H1 (cell line): ENCODE measurements at regions not wholly inside any gene's neighbourhood (a gene's known extent, or its start where the extent isn't known, plus 50 kb on each side); places are given as distances from the start of the nearest gene placed in this dataset.
"Not testable (repeated sequence)": the region's sequence is repeated elsewhere in the genome, so short reads cannot be mapped to it uniquely, and the experiment has no call there.

Source experiments
- CTCF ChIA-PET: fragments of 300-600 bp; sonication (Branson Sonifier 250); formaldehyde crosslinking; loops from one replicate; lab custom pipeline; 2021; ENCODE audit not compliant: partially characterized antibody; lab: Charles Lee
- POLR2A ChIA-PET: fragments of 300-600 bp; sonication (Branson Sonifier 250); formaldehyde crosslinking; loops from one replicate; lab custom pipeline; 2021; ENCODE audit warnings: inconsistent platforms; ENCODE audit not compliant: partially characterized antibody; lab: Charles Lee
- DNase-seq, 2 experiments: peaks; one replicate each; pipeline versions ENCODE4 v3.0.0 to v3.0.0-alpha.2; 2010 to 2022; ENCODE audit warnings: low spot score in 2 of 2, low read depth in 1 of 2, mixed read lengths in 1 of 2
- FAIRE-seq: peaks from 2 replicates; lab custom pipeline; 2011; peaks lifted over from hg19 to GRCh38; lab: Jason Lieb, UNC
- H2AFZ ChIP-seq: 2 replicates; pipeline ENCODE4 v1.8.1; 2012; ENCODE audit warnings: low read length, inconsistent platforms
- H2AK5ac ChIP-seq: 2 replicates; pipeline ENCODE4 v1.6.1; 2013; ENCODE audit warnings: low read depth, low read length
- H2BK120ac ChIP-seq: replicated peaks from 2 replicates; pipeline ENCODE3; 2013; ENCODE audit warnings: low read depth, low read length, inconsistent platforms
- H2BK12ac ChIP-seq: 2 replicates; pipeline ENCODE4 v1.6.1; 2013; ENCODE audit warnings: low read depth, low read length
- H2BK15ac ChIP-seq: 2 replicates; pipeline ENCODE4 v1.6.1; 2013; ENCODE audit warnings: low read length
- H2BK20ac ChIP-seq: 2 replicates; pipeline ENCODE4 v1.6.1; 2013; ENCODE audit warnings: low read length
- H2BK5ac ChIP-seq: 2 replicates; pipeline ENCODE4 v1.6.1; 2013; ENCODE audit warnings: low read depth, low read length
- H3K14ac ChIP-seq: 2 replicates; pipeline ENCODE4 v1.6.1; 2013; ENCODE audit warnings: inconsistent platforms; ENCODE audit not compliant: insufficient read length
- H3K18ac ChIP-seq: 2 replicates; pipeline ENCODE4 v1.6.1; 2013; ENCODE audit warnings: low read length; ENCODE audit errors: extremely low read depth
- H3K23ac ChIP-seq: 2 replicates; pipeline ENCODE4 v1.6.1; 2013; ENCODE audit warnings: inconsistent platforms; ENCODE audit not compliant: insufficient read length
- H3K23me2 ChIP-seq: 2 replicates; pipeline ENCODE4 v1.6.1; 2013; ENCODE audit warnings: low read depth, low read length
- H3K27ac ChIP-seq: 2 replicates; pipeline ENCODE4 v1.6.1; 2011; ENCODE audit warnings: low read depth, low read length, inconsistent platforms
- H3K27me3 ChIP-seq, 4 experiments: replicated peaks in 1 of 4; 1 replicate in 1 of 4; 2 replicates in 3 of 4; pipeline versions ENCODE4 v1.6.1 to v1.8.1; 2011 to 2013; ENCODE audit warnings: low read length in 3 of 4, mild to moderate bottlenecking in 3 of 4, inconsistent platforms in 2 of 4, mixed read lengths in 2 of 4, moderate library complexity in 1 of 4; ENCODE audit not compliant: control insufficient read depth in 3 of 4, insufficient read depth in 3 of 4; ENCODE audit errors: extremely low read depth in 1 of 4
- H3K36me3 ChIP-seq, 4 experiments: 2 replicates each; pipeline versions ENCODE4 v1.6.1 to v1.8.1; 2011 to 2013; ENCODE audit warnings: mild to moderate bottlenecking in 4 of 4, low read length in 3 of 4, moderate library complexity in 2 of 4, control low read depth in 1 of 4, inconsistent platforms in 1 of 4; ENCODE audit not compliant: insufficient read depth in 4 of 4, control insufficient read depth in 2 of 4
- H3K4ac ChIP-seq: replicated peaks from 2 replicates; pipeline ENCODE3; 2013; ENCODE audit warnings: low read length, low read depth, mixed read lengths, inconsistent platforms; ENCODE audit not compliant: insufficient read length
- H3K4me1 ChIP-seq, 4 experiments: replicated peaks in 1 of 4; 1 replicate in 1 of 4; 2 replicates in 3 of 4; pipeline versions ENCODE4 v1.6.1 to v1.8.1; 2011 to 2013; ENCODE audit warnings: low read length in 3 of 4, inconsistent platforms in 2 of 4, mixed read lengths in 1 of 4; ENCODE audit not compliant: insufficient read depth in 4 of 4, control insufficient read depth in 3 of 4
- H3K4me2 ChIP-seq, 2 experiments: 2 replicates each; pipeline versions ENCODE4 v1.6.1 to v1.8.1; 2011 to 2013; ENCODE audit warnings: low read depth in 2 of 2, low read length in 2 of 2, control low read depth in 1 of 2, inconsistent platforms in 1 of 2, mild to moderate bottlenecking in 1 of 2; ENCODE audit not compliant: insufficient read depth in 1 of 2
- H3K4me3 ChIP-seq, 4 experiments: fragments of 200-600, 300-600 bp in 1 of 4; sonication (generic), shearing (Covaris generic), sonication (Bioruptor Twin) in 1 of 4; 2 replicates each; pipeline versions ENCODE4 v1.5.1 to v1.8.1; 2011 to 2016; ENCODE audit warnings: low read length in 4 of 4, low read depth in 3 of 4, control low read depth in 2 of 4, inconsistent platforms in 2 of 4, mild to moderate bottlenecking in 2 of 4, mixed read lengths in 1 of 4, moderate library complexity in 1 of 4; ENCODE audit not compliant: insufficient read depth in 2 of 4; ENCODE audit errors: extremely low read depth in 1 of 4
- H3K56ac ChIP-seq: replicated peaks from 2 replicates; pipeline ENCODE3; 2013; ENCODE audit warnings: low read depth, mild to moderate bottlenecking, mixed read lengths, low read length, inconsistent platforms; ENCODE audit not compliant: insufficient read length
- H3K79me1 ChIP-seq: 2 replicates; pipeline ENCODE4 v1.6.1; 2013; ENCODE audit warnings: low read depth, low read length, control low read depth
- H3K79me2 ChIP-seq, 2 experiments: 2 replicates each; pipeline versions ENCODE4 v1.6.1 to v1.8.1; 2012 to 2013; ENCODE audit warnings: low read length in 2 of 2, mild to moderate bottlenecking in 2 of 2, inconsistent platforms in 1 of 2; ENCODE audit not compliant: insufficient read depth in 2 of 2, control insufficient read depth in 1 of 2
- H3K9ac ChIP-seq, 4 experiments: replicated peaks in 1 of 4; 1 replicate in 1 of 4; 2 replicates in 3 of 4; pipeline versions ENCODE4 v1.6.1 to v1.8.1; 2011 to 2013; ENCODE audit warnings: low read depth in 3 of 4, low read length in 3 of 4, control low read depth in 2 of 4, mild to moderate bottlenecking in 2 of 4, moderate library complexity in 2 of 4, inconsistent platforms in 1 of 4; ENCODE audit errors: extremely low read depth in 1 of 4
- H3K9me3 ChIP-seq, 2 experiments: 2 replicates each; pipeline versions ENCODE4 v1.6.1 to v1.8.1; 2012 to 2013; ENCODE audit warnings: mild to moderate bottlenecking in 2 of 2, moderate library complexity in 2 of 2, control low read depth in 1 of 2, inconsistent platforms in 1 of 2, low read depth in 1 of 2, low read length in 1 of 2, mixed read lengths in 1 of 2; ENCODE audit not compliant: insufficient read depth in 2 of 2
- H4K20me1 ChIP-seq, 2 experiments: replicated peaks in 1 of 2; 2 replicates each; pipeline versions ENCODE3 to v1.8.1; 2011 to 2013; ENCODE audit warnings: inconsistent platforms in 2 of 2, low read length in 2 of 2, mild to moderate bottlenecking in 1 of 2; ENCODE audit not compliant: insufficient read depth in 2 of 2, control insufficient read depth in 1 of 2
- H4K5ac ChIP-seq: 2 replicates; pipeline ENCODE4 v1.6.1; 2013; ENCODE audit warnings: low read length, low read depth, mixed read lengths, inconsistent platforms; ENCODE audit not compliant: insufficient read length
- H4K8ac ChIP-seq: 2 replicates; pipeline ENCODE4 v1.8.0; 2013; ENCODE audit warnings: mild to moderate bottlenecking, moderate library complexity, low read length, inconsistent platforms; ENCODE audit not compliant: insufficient read depth; ENCODE audit errors: extremely low read depth
- H4K91ac ChIP-seq: replicated peaks from 2 replicates; pipeline ENCODE3; 2013; ENCODE audit warnings: low read length, mixed read lengths, inconsistent platforms; ENCODE audit not compliant: insufficient read length
- WGBS, 2 experiments: shearing (Covaris generic) in 1 of 2; methylation state at CpG; one replicate each; pipeline versions ENCODE4 v1.1.6 to v1.1.7; 2013 to 2015; ENCODE audit warnings: low lambda C conversion rate in 2 of 2, mixed read lengths in 2 of 2, inconsistent platforms in 1 of 2, low coverage in 1 of 2, missing lambda C conversion rate in 1 of 2; ENCODE audit not compliant: insufficient replicate concordance in 2 of 2, insufficient coverage in 1 of 2, insufficient read length in 1 of 2; ENCODE audit errors: extremely low coverage in 1 of 2, missing lambda C conversion rate in 1 of 2; 5-methylcytosine and 5-hydroxymethylcytosine counted together

- H2BK120ac ChIP-seq, H3K79me2 ChIP-seq, H3K27me3 ChIP-seq, H2AFZ ChIP-seq, H3K23ac ChIP-seq, H2AK5ac ChIP-seq, H2BK12ac ChIP-seq, H4K5ac ChIP-seq, POLR2A ChIA-PET, H3K4me3 ChIP-seq, H3K27ac ChIP-seq, H3K23me2 ChIP-seq, H3K18ac ChIP-seq, H3K56ac ChIP-seq, H3K4ac ChIP-seq, H2BK5ac ChIP-seq, H3K9me3 ChIP-seq, H3K9ac ChIP-seq, H4K91ac ChIP-seq, H3K4me2 ChIP-seq, H4K20me1 ChIP-seq, H3K4me1 ChIP-seq, H4K8ac ChIP-seq, H3K79me1 ChIP-seq, H3K14ac ChIP-seq, H2BK15ac ChIP-seq, H2BK20ac ChIP-seq, H3K36me3 ChIP-seq, DNase-seq, CTCF ChIA-PET: not testable (repeated sequence)
- 95% methylated on average over 2 of the region's 4 CpGs; no CpG with 5 or more reads in 1 of the 2 experiments for WGBS, 2 experiments
- peak; percentile 36 for FAIRE-seq
These were observed 87.9 kb upstream of the GDNF start for GRCh38 chr5:37927753-37928152.
